IMR-90 (cell line): ENCODE measurements at regions not wholly inside any gene's neighbourhood (a gene's known extent, or its start where the extent isn't known, plus 50 kb on each side); places are given as distances from the start of the nearest gene placed in this dataset.

Experiments
- ATAC-seq: fragments of 200-7000 bp; cut with Tn5 transposase; 2 replicates; pipeline ENCODE4 v1.9.1; 2020; ENCODE audit warnings: low read depth, mild to moderate bottlenecking, moderate library complexity
- BruUV-seq: library from RNA; stranded (reverse); fragments of 400-500 nt; replicated peaks from 2 replicates; lab custom pipeline; 2021; lab: Mats Ljungman, UMichigan
- CTCF ChIA-PET: fragments of 300-600 bp; formaldehyde crosslinking; extraction: SDS; loops from one replicate; lab custom pipeline; 2021; ENCODE audit warnings: antibody characterized with exemption; lab: Yijun Ruan, JAX
- POLR2A ChIA-PET: fragments of 300-600 bp; sonication (Branson Sonifier 250); formaldehyde crosslinking; loops from one replicate; lab custom pipeline; 2022; ENCODE audit warnings: antibody characterized with exemption; ENCODE audit not compliant: unreplicated experiment; lab: Charles Lee
- DNase-seq: peaks from one replicate; pipeline ENCODE4 v3.0.0; 2013
- H2AFZ ChIP-seq: replicated peaks from 2 replicates; pipeline ENCODE3; 2013; ENCODE audit warnings: low read length, mild to moderate bottlenecking; ENCODE audit not compliant: poor library complexity
- H2AK5ac ChIP-seq: 2 replicates; pipeline ENCODE4 v1.6.1; 2013; ENCODE audit warnings: low read depth, low read length, inconsistent platforms
- H2AK9ac ChIP-seq: replicated peaks from 2 replicates; pipeline ENCODE3; 2013; ENCODE audit warnings: mild to moderate bottlenecking, low read depth, low read length, moderate library complexity; ENCODE audit not compliant: poor library complexity
- H2BK120ac ChIP-seq: 2 replicates; pipeline ENCODE4 v1.6.1; 2013; ENCODE audit warnings: low read depth, low read length, inconsistent platforms
- H2BK15ac ChIP-seq: 3 replicates; pipeline ENCODE4 v1.6.1; 2013; ENCODE audit warnings: low read depth, low read length, inconsistent platforms
- H2BK20ac ChIP-seq: 2 replicates; pipeline ENCODE4 v1.6.1; 2013; ENCODE audit warnings: low read depth, mild to moderate bottlenecking, inconsistent platforms, low read length, moderate library complexity
- H2BK5ac ChIP-seq: 2 replicates; pipeline ENCODE4 v1.6.1; 2013; ENCODE audit warnings: mild to moderate bottlenecking, low read depth, low read length, inconsistent platforms; ENCODE audit not compliant: poor library complexity, severe bottlenecking
- H3K14ac ChIP-seq: replicated peaks from 2 replicates; pipeline ENCODE4 v1.6.1; 2013; ENCODE audit warnings: low read depth, low read length, inconsistent platforms
- H3K18ac ChIP-seq: 2 replicates; pipeline ENCODE4 v1.6.1; 2013; ENCODE audit warnings: low read depth, low read length, control low read depth
- H3K23ac ChIP-seq: 2 replicates; pipeline ENCODE4 v1.6.1; 2013; ENCODE audit warnings: low read depth, low read length, inconsistent platforms
- H3K27ac ChIP-seq: 2 replicates; pipeline ENCODE4 v1.5.1; 2013; ENCODE audit warnings: mild to moderate bottlenecking, control low read depth, low read length; ENCODE audit not compliant: insufficient read depth
- H3K27me3 ChIP-seq: 2 replicates; pipeline ENCODE4 v1.6.1; 2013; ENCODE audit warnings: low read length; ENCODE audit not compliant: control insufficient read depth, insufficient read depth
- H3K36me3 ChIP-seq: 2 replicates; pipeline ENCODE4 v1.6.1; 2013; ENCODE audit warnings: low read length, mixed read lengths; ENCODE audit not compliant: control insufficient read depth, insufficient read depth
- H3K4ac ChIP-seq: 2 replicates; pipeline ENCODE4 v1.6.1; 2013; ENCODE audit warnings: low read depth, low read length, inconsistent platforms
- H3K4me1 ChIP-seq: 2 replicates; pipeline ENCODE4 v1.6.1; 2013; ENCODE audit warnings: low read length, mixed read lengths; ENCODE audit not compliant: control insufficient read depth, insufficient read depth
- H3K4me2 ChIP-seq: 2 replicates; pipeline ENCODE4 v1.6.1; 2013; ENCODE audit warnings: low read depth, mild to moderate bottlenecking, control low read depth, low read length, moderate library complexity
- H3K4me3 ChIP-seq: 2 replicates; pipeline ENCODE4 v1.5.1; 2013; ENCODE audit warnings: low read depth, mild to moderate bottlenecking, control low read depth, low read length, moderate library complexity; ENCODE audit not compliant: insufficient read depth
- H3K56ac ChIP-seq: 2 replicates; pipeline ENCODE4 v1.6.1; 2013; ENCODE audit warnings: low read length, inconsistent platforms; ENCODE audit not compliant: insufficient read depth; ENCODE audit errors: extremely low read depth
- H3K79me1 ChIP-seq, 2 experiments: 2 replicates each; pipeline ENCODE4 v1.6.1; 2013; ENCODE audit warnings: low read length in 2 of 2, inconsistent platforms in 1 of 2, low read depth in 1 of 2
- H3K9ac ChIP-seq: 2 replicates; pipeline ENCODE4 v1.6.1; 2013; ENCODE audit warnings: low read depth, low read length, control low read depth
- H3K9me1 ChIP-seq: 2 replicates; pipeline ENCODE4 v1.6.1; 2013; ENCODE audit warnings: low read length, inconsistent platforms; ENCODE audit not compliant: insufficient read depth
- H3K9me3 ChIP-seq: 2 replicates; pipeline ENCODE4 v1.6.1; 2013; ENCODE audit warnings: low read length; ENCODE audit not compliant: control insufficient read depth, insufficient read depth
- H4K20me1 ChIP-seq: 2 replicates; pipeline ENCODE4 v1.6.1; 2013; ENCODE audit warnings: low read length, inconsistent platforms; ENCODE audit not compliant: insufficient read depth
- H4K5ac ChIP-seq: 2 replicates; pipeline ENCODE4 v1.6.1; 2013; ENCODE audit warnings: mild to moderate bottlenecking, low read depth, low read length, control low read depth
- H4K8ac ChIP-seq, 2 experiments: 2 replicates each; pipeline ENCODE4 v1.6.1; 2013; ENCODE audit warnings: low read depth in 2 of 2, low read length in 2 of 2, control low read depth in 1 of 2, inconsistent platforms in 1 of 2
- H4K91ac ChIP-seq: 2 replicates; pipeline ENCODE4 v1.6.1; 2013; ENCODE audit warnings: low read depth, low read length, inconsistent platforms; ENCODE audit not compliant: insufficient read depth
- RCOR1 ChIP-seq: IDR thresholded peaks from 2 replicates; pipeline ENCODE4 v1.6.1; 2012; ENCODE audit warnings: mild to moderate bottlenecking, low read length, improper control_type of control experiment; ENCODE audit not compliant: insufficient replicate concordance
- RFX5 ChIP-seq: IDR thresholded peaks from 2 replicates; pipeline ENCODE4 v1.8.0; 2012; ENCODE audit warnings: low read depth, mild to moderate bottlenecking, low read length, moderate library complexity
- WGBS, 2 experiments: methylation state at CpG; one replicate each; pipeline versions ENCODE4 v1.1.5 to v1.1.7; 2013; ENCODE audit warnings: missing lambda C conversion rate in 2 of 2; ENCODE audit not compliant: insufficient read length in 1 of 2; ENCODE audit errors: extremely low coverage in 2 of 2; 5-methylcytosine and 5-hydroxymethylcytosine counted together
- dilution Hi-C: fragments of 300-500 bp; cut with HindIII; formaldehyde crosslinking; loops from one replicate; pipeline ENCODE4 v1.14.3; 2018; ENCODE audit warnings: low sequenced_read_pairs; ENCODE audit not compliant: unreplicated experiment
- in situ Hi-C: fragments of 300-500 bp; cut with MboI; formaldehyde crosslinking; loops from 3 replicates; pipeline ENCODE4 v1.14.3; 2019; ENCODE audit warnings: low sequenced_read_pairs, inconsistent platforms, mixed read lengths
- intact Hi-C: fragments of 100-400 bp; cut with micrococcal nuclease; formaldehyde crosslinking; loops from 2 replicates; pipeline ENCODE4 v1.10.0; 2022

DNA sequence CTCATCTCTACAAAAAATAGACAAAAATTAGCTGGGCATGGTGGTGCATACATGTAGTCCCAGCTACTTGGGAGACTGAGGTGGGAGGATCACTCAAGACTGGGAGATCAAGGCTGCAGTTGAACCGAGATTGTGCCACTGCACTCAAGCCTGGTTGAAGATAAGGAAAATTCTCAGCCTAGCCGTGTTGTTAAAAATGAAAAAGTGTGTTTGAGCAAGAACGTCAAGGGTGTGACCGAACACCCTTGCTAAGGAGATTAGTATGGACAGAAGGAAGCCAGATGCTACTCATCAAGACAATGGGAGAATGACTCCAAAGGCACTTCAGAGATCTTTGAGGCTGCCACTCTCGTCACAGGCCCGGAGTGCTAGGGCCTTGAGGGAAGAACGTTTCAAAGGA, 70.0 kb upstream of the NDUFV2 start:
- ChIA-PET CTCF (no interaction called here), POLR2A (no interaction called here)
- DNase-seq, result no peak

More for the DNA sequence above, 70.0 kb upstream of the NDUFV2 start:
- H3K36me3 ChIP-seq, result no peaks in the 10 kb centered on the region; the same call in 1 of the 2 replicates
- intact Hi-C loops (no loop called here), dilution Hi-C loops (no loop called here), in situ Hi-C loops (no loop called here)
- H4K8ac ChIP-seq, result no peak overlapping the region
- H4K20me1 ChIP-seq, result no peaks in the 10 kb centered on the region
- H3K56ac ChIP-seq, result no peak overlapping the region
- H3K9me1 ChIP-seq, result no peaks in the 10 kb centered on the region
- H3K9me3 ChIP-seq, result no peaks in the 10 kb centered on the region
- H4K5ac ChIP-seq, result no peak overlapping the region
- no peak overlapping the region for H2AK9ac ChIP-seq
- 76% methylated on average over 6 of the region's 7 CpGs; no CpG with 5 or more reads in 1 of the 2 experiments for WGBS, 2 experiments
- no peak for ATAC-seq
- H2BK5ac ChIP-seq, result no peak overlapping the region
- H2AFZ ChIP-seq, result no peak overlapping the region
- no peak overlapping the region for H3K4me3 ChIP-seq
- BruUV-seq, result no TSS peak
- no peak overlapping the region for H2BK120ac ChIP-seq
- H3K14ac ChIP-seq, result no peak overlapping the region
- H4K91ac ChIP-seq, result no peak overlapping the region
- no peak overlapping the region for H3K23ac ChIP-seq
- no peak overlapping the region for H3K27ac ChIP-seq
- H2AK5ac ChIP-seq, result no peak overlapping the region
- no peak overlapping the region for H3K4ac ChIP-seq
- H3K79me1 ChIP-seq, result no peaks in the 10 kb centered on the region
- no peak overlapping the region for H3K9ac ChIP-seq
- H3K18ac ChIP-seq, result no peak overlapping the region
- no peaks in the 10 kb centered on the region for H3K4me1 ChIP-seq
- no peak overlapping the region for H3K4me2 ChIP-seq
- H3K27me3 ChIP-seq, result no peaks in the 10 kb centered on the region
- no peak overlapping the region for H2BK15ac ChIP-seq
- no peak for TF ChIP-seq RCOR1
- no peak for TF ChIP-seq RFX5
- no peak overlapping the region for H2BK20ac ChIP-seq
